CD4-positive, alpha-beta T cell treated with Interleukin-12 subunit alpha and Interleukin-12 subunit beta, for 1 hour (primary cell): ENCODE measurements at regions not wholly inside any gene's neighbourhood (a gene's known extent, or its start where the extent isn't known, plus 50 kb on each side); places are given as distances from the start of the nearest gene placed in this dataset.
"Not testable (repeated sequence)": the region's sequence is repeated elsewhere in the genome, so short reads cannot be mapped to it uniquely, and the experiment has no call there.

Experiments used
- DNase-seq: peaks from one replicate; pipeline ENCODE4 v3.0.0-alpha.2; 2020

DNA sequence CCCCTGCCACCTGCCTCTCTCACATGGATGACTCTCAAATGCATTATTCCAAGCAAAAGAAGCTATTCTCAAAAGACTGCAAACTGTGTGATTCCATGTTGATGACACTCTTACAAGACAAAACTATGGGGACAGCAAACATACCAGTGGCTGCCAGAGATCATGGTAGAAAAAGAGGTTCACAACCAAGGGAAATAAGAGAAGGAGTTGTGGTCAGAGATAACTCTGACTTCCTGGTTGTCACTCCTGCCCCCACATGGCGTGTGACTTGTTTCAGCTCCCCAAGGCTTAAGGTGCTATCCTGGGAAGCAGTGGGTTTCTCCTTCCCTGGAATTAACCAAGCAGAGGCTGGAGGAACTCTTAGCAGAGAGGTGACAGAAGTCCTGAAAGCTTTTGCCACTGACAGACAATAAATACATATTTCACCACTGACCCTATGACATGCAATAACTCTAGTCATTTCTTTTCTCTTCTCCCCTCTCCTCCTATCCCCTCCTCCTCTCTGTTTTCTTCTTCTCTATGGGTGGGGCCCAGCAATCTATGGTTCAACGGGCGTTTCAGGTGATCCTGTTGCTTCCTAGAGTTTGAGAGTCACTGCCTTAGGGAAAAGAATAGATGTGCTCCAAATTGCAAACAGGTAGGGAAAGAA lies 185.1 kb downstream of the FCRL5 start:
- no peak for DNase-seq

DNA sequence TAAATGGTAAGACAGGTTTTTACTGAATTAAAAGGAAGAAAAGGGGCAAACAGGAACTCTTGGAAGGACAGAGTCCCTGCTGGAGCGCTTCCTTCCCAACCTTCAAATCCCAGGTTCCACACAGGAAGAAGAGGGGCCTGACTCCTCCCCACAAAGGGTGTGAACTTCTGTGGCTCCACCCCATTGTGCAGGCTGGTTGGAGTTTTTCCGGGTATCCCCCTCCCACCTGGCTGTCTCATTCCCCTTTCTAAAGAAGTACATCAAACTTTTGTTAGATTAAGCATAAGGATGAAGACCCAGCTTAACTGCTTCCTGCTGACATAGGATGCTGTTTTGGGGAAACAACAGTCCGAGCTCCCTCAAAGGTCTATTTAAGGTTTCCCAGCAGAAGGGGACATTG lies 187.7 kb downstream of the FCRL5 start:
- DNase-seq, result no peak

GRCh38 chr1:157363660-157364140 lies 188.6 kb downstream of the FCRL5 start:
- DNase-seq, result peak; percentile 5

- DNase-seq, result no peak
Measured at GRCh38 chr1:157360023-157360390, 192.3 kb downstream of the FCRL5 start.

DNA sequence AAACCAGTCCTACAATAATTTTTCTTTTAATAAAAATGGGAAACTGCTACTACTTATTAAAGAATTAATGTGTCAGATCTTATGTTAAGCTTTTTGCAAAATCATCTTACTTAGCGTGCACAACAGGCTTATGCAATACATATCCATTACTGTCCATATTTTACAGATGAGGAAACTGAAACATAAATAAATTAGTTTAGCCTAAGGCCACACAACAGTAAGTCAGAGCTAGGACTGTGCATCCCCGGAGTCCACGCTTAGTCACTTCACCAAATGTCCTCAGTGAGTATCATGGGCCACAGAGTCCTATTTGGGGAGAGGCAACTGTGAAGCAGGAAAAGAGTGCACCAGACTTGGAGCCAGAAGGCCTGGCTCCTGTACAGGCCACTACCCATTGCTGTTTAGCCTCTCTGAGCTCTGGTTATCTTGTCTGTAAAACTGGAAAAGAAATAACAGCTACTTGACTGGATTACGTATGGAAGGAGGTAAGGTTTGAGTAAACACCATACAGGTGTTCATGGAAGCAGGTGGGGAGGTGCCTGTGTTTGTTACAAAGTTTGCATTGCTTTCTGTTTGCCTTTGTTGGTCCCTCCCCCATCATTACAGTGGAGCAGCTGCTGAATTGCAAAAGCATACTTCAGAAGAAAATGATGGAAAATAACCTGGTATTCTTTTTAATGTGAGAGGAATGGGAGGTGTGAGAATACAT lies 192.8 kb downstream of the FCRL5 start:
- no peak for DNase-seq

DNA sequence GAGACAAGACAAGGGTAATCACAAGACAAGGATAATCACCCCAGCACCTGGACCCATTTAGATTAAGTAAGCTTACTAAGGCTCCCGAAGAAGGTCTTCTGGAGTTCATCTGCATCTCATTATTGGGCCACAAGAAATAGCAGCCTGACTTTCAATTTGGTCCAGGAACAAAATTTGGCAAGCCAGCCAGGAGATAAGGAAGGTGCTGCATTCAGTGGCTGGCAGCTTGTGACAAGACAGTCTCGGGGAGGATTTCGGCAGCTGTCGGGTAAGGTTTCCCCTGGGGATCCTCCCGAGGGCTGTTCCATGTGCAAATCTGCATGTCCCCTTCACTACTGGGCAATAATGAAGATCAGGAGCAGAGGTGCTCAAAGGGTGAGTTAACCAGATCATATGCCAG lies 195.2 kb downstream of the FCRL5 start:
- no peak for DNase-seq

- no peak for DNase-seq
Measured at GRCh38 chr1:157356601-157357000, 195.7 kb downstream of the FCRL5 start.

DNA sequence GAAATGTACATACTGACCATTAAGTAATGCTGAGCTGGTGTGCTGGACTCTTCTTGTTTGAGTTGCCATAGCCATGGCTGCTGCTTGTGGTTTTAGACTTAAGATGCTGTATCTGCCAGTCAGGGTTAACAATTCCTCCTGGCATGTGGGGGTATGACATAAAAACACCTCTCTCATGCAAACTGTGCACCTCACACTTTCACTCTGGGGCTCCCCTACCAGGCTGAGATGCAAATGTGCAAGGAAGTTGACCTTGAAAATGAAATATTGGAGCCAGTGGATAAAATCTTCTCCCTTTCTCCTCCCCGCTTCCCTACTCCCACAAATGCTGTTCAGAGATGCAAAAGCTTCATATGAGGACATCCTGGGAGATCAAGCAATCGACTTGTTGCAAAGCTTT lies 198.8 kb downstream of the FCRL5 start:
- no peak for DNase-seq

DNA sequence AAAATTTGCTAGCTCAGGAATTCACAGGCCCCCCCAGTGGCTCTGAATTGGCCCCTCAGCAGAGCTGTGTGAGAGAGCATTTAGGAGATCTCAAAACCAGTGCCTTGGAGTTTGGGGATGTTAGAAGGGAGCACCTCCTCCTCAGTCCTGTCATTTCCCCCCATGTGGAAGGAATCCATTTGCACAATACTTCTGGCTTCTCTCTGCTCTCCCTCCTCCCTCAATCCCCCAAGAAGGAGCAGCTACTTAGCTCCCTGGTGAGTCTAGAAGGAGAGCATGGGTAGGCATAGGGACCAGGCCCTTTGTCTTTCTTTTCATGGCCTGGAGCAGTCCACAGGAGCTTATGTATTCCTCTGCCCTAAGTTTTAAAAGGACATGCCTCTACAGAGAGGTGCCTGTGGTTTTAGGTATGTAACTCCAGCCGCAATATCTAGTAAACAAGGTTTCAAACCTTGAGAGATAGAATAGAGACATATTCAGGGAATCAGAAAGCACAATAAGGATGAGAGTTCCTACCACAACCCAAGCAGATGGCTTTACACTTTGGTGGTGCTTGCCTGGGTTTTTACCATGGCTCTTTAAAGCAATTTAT lies 199.4 kb downstream of the FCRL5 start:
- DNase-seq, result no peak

DNA sequence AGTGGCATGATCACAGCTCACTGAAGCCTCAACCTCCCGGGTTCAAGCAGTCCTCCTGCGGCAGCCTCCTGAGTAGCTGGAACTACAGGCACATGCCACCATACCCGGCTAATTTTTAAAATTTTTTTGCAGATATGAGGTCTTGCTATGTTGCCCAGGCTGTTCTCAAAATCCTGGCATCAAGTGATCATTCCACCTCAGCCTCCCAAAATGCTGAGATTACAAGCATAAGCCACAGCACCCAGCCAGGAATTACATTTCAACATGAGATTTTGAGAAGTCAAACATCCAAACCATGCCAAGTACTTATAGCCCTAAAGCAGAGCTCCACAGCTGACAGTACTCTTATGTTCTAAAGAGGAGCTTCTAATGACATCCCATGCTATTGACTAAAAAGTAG lies 200.1 kb downstream of the FCRL5 start:
- no peak for DNase-seq

DNA sequence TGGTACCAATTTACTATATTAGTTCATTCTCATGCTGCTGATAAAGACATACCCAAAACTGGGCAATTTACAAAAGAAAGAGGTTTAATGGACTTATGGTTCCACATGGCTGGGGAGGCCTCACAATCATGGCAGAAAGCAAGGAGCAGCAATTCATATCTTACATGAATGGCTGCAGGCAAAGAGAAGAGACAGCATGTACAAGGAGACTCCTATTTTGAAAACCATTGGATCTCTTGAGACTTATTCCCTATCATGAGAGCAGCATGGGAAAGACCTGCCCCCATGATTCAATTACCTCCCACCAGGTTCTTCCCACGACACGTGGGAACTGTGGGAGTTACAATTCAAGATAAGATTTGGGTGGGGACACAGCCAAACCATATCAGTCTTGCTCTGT lies 200.5 kb downstream of the FCRL5 start:
- DNase-seq, result not testable (repeated sequence)

DNA sequence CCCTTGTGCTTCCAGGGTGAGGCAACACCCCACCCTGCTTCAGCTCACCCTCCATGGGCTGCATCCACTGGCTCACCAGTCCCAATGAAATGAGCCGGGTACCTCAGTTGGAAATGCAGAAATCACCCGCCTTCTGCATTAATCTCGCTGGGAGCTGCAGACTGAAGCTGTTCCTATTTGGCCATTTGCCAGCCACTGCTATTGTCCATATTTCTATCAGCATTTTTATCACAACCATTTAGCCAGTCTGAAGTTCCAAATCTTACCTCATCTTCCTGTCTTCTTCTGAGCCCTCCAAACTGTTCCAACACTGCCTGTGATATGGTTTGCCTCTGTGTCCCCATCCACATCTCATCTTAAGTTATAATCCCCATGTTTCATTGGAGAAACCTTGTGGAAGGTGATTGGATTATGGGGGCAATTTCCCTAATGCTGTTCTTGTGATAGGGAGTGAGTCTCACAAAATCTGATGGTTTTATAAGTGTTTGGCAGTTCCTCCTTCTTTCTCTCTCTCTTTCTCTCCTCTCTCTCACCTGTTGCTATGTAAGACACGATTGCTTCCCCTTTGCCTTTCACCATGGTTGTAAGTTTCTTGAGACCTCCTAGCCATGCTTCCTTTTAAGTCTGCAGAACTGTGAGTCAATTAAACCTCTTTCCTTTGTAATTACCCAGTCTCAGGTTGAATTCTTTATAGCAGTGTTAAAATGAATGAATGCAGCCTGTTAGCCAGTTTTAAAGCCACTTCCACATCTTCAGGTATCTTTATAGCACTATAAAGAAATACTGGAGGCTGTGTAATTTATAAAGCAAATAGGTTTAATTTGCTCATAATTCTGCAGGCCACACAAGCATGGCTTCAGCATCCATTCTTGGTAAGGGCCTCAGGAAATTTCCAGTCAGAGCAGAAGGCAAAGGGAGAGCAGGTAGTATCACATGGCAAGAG lies 203.5 kb downstream of the FCRL5 start:
- no peak for DNase-seq

- DNase-seq, result no peak
Measured at GRCh38 chr1:157347506-157347905, 204.8 kb downstream of the FCRL5 start.

DNA sequence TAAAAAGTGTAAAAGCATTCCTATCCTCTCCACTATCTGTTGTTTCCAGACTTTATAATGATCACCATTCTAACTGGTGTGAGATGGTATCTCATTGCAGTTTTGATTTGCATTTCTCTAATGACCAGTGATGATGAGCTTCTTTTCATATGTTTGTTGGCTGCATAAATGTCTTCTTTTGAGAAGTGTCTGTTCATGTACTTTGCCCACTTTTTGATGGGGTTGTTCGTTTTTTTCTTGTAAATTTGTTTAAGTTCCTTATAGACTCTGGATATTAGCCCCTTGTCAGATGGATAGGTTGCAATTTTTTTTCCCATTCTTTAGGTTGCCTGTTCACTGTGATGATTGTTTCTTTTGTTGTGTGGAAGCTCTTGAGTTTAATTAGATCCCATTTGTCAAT lies 199.6 kb upstream of the ETV3 start:
- not testable (repeated sequence) for DNase-seq

DNA sequence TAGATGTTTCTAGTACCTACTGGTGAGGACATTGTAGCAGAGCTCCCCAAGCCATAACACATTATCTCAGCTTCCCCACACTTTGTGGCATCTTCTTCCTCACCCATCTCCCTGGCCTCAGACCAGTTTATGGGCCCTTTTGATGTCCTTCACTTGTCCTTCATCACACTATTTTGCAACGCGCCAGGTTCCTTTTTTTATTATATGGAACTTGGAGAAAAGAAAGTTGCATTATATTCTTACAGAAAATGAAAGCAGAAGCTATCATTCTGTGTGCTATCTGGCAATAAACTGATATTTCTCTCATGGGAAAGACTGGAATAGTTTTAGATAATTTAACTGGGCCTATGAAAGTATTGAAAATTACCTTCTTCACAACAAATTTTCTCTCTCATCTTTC lies 196.9 kb upstream of the ETV3 start:
- DNase-seq, result no peak

- DNase-seq, result no peak
Measured at GRCh38 chr1:157334041-157334440, 195.8 kb upstream of the ETV3 start.

GRCh38 chr1:157330177-157330576 lies 192.0 kb upstream of the ETV3 start:
- not testable (repeated sequence) for DNase-seq

GRCh38 chr1:157328120-157328519 lies 189.9 kb upstream of the ETV3 start:
- not testable (repeated sequence) for DNase-seq

GRCh38 chr1:157326173-157326859 lies 188.1 kb upstream of the ETV3 start:
- no peak for DNase-seq

DNA sequence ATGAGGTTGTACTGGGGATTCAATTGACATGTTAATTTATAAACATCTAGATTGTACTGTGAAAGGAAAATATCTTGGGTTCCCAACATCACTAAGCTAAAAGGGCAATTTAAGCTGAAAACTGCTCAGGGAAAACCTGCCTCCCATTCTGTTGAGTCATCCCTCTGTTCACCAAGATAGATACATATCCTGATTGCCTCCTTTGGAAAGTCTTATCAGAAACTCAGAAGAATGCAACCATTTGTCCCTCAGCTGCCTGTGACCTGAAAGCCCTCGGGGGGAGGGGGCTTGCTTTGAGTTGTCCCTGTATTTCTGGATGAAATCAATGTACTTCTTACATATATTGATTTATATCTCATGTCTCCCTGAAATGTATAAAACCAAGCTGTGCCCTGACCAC lies 187.0 kb upstream of the ETV3 start:
- DNase-seq, result no peak

- DNase-seq, result not testable (repeated sequence)
Measured at GRCh38 chr1:157321972-157322371, 183.8 kb upstream of the ETV3 start.

DNA sequence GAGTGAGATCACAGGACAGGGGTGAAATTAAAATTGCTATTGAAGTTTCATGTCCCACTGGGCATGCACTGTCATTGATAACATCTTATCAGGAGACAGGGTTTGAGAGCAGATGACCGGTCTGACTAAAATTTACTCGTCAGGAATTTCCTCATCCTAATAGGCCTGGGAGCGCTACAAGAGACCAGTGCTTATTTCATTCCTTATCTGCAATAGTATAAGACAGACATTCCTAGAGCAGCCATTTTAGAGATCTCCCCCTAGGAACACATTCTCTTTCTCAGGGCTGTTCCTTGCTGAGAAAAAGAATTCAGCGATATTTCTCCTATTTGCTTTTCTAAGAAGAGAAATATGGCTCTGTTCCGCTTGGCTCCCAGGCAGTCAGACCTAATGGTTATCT lies 181.4 kb upstream of the ETV3 start:
- no peak for DNase-seq

GRCh38 chr1:157317229-157317628 lies 179.0 kb upstream of the ETV3 start:
- DNase-seq, result not testable (repeated sequence)
